GM19455 (cell line): ENCODE measurements at regions not wholly inside any gene's neighbourhood (a gene's known extent, or its start where the extent isn't known, plus 50 kb on each side); places are given as distances from the start of the nearest gene placed in this dataset.
A peak's percentile ranks its signal among the peaks of the same experiment; 100 is the strongest.

Source experiments
- ATAC-seq: cut with Tn5 transposase; IDR thresholded peaks from one replicate; pipeline ENCODE4 v1.9.1; 2021; ENCODE audit not compliant: unreplicated experiment

DNA sequence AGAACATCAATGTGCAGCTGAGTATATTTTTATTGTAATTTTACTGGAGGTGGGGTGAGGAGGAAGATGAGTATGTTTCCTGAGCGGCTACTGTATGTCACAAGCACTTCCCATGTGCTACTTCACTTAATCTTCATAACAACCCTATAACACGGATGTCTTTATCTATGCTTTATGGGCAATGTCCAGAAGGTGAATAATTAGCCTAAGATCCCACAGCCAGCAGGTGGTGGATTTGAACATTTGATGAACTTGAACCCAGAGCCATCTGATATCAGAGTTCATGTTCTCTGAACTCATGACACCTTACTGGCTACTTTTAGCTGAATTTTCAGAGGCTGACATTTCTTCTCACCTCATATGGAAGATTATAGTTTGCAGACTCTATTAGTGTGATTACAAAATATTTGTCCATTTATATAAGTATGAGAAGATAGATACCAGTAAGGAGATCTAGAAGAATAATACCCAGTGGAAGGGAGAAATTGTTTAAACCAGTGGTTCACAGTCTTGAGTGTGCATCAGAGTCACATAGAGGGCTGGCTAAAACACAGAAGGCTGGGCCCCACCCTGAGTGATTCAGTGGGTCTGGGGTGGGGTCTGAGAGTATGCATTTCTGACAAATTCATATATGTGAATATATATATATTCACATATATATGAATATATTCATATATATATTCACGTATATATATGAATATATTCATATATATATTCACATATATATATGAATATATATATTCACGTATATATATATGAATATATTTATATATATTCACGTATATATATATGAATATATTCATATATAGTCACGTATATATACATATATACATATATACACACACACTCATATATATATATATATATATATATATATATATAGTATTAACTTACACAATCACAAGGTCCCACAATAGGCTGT lies 164.4 kb upstream of the NR3C1 start:
- ATAC-seq: no peak

GRCh38 chr5:143566139-143566538 lies 162.7 kb upstream of the NR3C1 start:
- no peak for ATAC-seq

DNA sequence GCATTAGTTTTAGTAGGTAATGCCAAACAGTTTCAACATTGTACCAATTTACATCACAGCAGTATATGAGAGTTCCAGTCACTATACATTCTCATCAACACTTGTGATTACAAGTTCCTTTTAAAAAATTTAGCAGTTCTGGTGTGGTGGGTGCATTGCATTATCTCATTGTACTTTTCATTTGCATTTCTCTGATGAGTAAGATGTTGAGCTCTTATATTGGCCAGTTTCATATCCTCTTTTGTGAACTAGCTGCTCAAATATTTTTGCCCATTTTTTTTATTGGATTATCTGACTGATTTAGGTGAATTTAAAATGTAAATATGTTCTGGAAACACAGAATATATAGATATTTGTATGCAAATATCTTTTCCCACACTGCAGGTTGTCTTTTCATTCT lies 160.9 kb upstream of the NR3C1 start:
- ATAC-seq: peak; percentile 98

DNA sequence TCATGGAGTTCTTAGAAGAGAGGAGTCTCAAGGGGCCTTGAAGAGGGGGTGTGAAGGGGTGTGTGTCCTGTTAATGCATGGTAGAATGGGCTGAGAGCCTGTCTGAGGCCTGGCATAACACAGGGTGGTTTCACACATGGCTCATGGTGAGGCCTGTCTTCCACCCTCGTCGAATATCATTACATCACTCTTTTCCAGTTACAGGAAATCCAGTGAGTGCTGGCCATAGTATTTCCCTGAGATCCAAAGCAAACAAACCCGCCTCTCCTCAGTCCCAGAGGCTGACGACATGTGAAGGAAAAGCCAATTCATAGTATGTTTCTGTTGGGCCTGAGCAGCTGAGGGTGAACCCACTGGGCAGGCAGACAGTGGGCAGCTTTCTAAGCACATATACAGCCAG lies 159.4 kb upstream of the NR3C1 start:
- ATAC-seq: no peak

- ATAC-seq: no peak
Observed at GRCh38 chr5:143561219-143561618, 157.7 kb upstream of the NR3C1 start.

DNA sequence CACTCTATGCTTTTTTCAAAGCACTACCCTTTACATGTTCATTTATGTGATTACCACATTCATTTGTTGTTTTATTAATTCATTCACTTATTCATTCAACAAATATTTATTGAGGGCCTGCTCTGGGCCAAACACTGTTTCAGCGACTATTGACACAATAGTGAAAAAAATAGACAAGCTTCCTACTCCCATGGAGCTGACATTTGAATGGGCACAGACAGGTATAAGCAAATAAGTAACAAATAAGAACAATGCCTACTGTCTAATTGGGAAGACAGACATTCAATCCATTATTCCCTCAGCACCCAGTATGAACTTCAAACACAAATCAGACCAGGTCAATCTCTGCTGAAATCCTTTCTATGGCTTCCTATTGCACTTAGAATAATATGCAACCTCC lies 156.9 kb upstream of the NR3C1 start:
- ATAC-seq: no peak

GRCh38 chr5:143559586-143560109 lies 156.2 kb upstream of the NR3C1 start:
- no peak for ATAC-seq

- ATAC-seq: no peak
Observed at GRCh38 chr5:143558048-143558447, 154.6 kb upstream of the NR3C1 start.

DNA sequence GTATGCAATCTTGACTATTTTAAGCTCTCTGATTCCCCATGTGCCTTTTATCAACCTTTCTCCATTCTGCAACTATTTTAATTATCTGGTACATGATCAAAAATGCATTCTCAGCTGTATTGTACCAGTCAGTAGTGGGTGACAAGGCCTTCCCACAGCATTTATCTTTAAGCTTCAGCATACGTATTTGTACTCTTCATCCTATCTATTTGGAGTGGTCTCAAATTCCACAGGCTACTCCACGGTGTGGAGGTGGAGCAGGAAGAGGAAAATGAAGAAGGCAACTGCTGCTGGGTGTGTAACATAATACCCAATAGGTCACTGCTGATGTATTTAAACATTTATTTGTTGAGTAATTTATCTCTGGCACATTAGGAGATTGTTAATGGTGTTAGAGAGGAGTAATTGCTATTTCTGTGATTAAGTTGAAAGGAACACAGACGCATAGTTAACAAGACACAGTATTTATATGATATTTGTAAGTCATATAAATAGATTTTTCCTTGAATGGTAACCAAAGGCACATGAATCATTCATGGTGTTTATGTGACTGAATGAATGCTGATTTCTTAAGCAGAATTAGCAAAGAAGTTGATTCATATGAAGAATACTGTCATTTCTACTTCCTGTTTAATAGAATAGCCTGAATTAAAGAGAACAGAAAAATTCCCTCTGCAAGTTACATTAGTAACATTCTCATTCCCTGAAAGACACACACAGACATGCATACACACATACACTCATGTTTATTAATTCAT lies 153.8 kb upstream of the NR3C1 start:
- no peak for ATAC-seq

DNA sequence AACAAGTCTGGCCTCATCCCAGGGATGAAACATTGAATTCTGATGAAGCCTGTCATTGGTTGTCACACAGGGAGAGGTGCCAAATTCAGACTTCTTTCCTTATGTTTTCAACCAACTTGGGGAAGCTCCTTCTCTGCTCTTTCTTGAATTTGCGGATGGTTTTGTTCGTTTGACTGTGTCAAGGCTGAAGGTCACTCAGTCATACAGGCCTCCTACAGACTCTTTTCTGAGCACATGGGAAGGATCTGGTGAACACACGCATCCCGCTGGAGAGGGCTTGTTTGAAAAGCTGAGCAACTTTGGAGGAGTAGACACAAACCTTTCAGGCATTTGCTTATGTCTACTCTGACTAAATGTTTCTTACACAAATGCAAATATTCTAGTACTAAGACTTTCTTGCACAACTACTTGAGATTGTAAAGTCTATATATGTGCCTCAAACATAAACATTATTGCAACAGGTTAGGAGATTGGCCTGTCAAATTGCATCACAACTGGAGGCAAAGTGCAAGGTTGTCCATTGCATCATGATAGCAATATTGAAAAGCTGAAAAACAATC lies 151.5 kb upstream of the NR3C1 start:
- no peak for ATAC-seq

DNA sequence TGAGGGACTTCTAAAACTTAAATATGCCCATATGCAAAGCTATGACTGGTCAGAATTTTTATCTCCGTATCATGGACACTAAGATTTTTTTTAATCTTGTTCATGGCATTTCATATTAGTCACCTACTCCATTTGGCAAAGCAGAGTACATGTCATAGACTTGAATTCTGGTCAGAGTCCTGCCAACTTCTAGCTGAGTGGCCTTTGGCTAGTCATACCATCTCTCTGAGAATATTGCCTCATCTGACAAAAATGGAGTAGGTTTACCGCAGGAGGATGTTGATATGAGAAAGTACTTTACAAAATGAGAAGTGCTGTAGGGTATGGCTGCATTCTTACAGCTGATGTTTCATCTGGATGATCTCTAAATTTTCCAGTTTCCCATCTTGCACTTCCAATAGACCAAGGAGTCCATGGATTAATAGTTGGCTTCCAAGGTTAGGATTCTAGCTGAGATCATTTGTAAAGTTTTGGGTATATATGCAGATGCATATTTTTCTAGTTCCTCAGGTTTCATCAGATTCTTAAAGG lies 150.8 kb upstream of the NR3C1 start:
- ATAC-seq: no peak

DNA sequence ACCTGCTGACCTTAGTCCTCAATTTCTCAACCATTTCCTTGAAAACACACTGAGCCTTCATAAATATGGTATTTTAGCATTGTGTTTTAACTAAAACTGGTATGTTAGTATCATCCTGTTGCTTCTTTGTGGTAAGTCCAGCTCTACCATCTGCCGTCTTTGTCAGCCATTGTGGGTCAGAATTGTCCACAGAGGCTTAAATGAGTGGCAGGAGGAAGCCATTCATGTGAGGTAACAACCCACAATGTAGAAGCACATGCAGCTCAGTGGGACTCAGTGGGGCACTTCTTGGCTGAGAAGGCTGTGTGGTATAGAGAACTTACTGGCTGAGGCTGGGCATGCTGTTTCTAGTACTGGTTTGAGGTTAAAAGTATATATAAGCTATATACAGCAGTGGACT lies 149.2 kb upstream of the NR3C1 start:
- no peak for ATAC-seq

DNA sequence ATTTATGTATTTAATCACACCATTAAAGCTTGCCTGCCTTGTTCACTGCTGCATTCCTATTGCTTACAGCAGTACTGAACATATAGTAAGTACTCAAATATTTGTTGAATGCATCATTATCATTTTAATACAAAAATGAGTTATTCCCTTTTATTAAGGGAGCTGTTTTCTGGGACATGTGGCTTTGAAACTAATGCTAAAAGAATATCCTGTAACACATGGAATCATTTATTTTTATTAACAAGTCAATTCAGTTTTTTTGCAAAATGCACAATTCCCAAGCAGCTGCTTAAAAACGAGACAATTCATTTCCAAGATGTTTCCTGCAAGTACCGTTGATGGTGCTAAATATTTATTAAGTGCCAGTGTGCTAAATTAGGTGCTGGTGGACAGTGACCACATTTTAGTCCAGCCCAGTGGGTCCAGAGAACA lies 148.3 kb upstream of the NR3C1 start:
- ATAC-seq: no peak

DNA sequence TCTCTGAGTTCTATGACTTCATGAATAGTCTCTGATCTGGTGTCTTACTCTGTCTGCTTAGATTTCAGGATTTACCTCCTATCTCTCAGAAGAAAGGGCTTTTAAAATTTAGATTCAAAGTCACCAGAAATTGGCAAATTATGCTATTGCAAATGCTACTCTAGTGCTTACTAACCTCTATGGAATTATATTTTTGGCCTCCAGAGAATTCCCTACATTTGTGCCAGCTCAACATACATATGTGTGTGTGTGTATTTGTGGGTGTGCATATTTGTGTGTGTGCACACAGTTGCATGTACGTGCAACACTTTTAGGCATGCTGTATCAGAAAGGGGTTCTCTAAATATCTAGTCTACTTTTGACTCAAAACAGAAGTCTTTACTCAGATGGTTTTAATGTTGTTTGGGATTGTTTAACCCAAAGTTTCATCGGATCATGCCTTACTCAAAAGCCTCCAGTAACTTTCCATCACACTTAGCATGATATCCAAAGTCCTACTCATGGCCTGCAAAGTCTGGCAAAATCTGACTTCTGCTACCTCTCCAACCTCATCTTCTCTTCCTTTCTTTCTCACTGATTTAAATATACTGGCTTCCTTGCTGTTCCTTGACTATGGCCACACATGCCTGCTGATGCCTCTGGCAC lies 147.6 kb upstream of the NR3C1 start:
- ATAC-seq: no peak

GRCh38 chr5:143547342-143547741 lies 143.9 kb upstream of the NR3C1 start:
- ATAC-seq: no peak

GRCh38 chr5:143546394-143546793 lies 142.9 kb upstream of the NR3C1 start:
- ATAC-seq: no peak

- ATAC-seq: no peak
Observed at GRCh38 chr5:143544606-143545005, 141.1 kb upstream of the NR3C1 start.

DNA sequence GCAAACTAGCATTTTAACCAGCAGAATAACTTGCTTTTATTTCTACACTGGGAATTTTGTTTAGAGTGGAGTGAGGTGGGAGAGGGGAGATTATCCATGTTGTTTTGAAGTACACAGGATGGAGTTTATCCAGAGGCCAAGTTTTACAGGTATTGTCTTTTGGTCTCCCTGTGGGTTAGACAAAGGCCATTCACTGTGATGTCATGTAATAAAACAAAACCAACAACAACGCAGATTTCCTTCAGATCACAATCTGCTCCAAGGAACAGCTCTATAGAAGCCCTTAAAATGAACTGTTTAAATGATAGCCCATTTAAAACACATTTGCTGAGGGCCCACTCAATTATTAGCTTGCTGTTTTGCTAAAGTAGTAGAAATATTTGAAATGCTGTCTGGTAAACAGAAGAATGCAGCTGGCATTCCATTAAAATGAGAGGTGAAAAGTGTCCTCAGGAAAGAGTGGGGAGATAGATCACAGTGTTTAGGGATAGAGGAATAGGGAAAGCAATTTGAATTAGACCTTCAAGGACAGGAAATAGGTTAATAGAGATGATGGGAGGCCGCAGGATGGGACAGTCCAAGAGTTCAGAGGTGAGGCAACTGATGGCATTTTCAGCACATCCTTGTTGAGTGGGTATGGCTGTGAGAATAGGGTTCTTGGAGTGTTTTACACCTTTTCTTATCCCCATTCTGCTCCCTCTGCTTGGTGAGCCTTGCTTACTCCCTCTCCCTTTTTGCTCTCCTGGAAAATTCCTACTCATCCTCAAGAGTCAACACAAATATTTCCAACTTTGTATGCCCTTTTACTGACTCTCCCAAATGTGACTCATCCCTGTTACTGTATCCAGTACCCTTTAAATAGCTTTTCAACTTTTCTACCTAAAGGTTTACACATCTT lies 140.1 kb upstream of the NR3C1 start:
- no peak for ATAC-seq

- ATAC-seq: no peak
Observed at GRCh38 chr5:143542798-143543144, 139.3 kb upstream of the NR3C1 start.
